Gastroesophageal sphincter (tissue), 4 donors: ENCODE measurements at regions not wholly inside any gene's neighbourhood (a gene's known extent, or its start where the extent isn't known, plus 50 kb on each side); places are given as distances from the start of the nearest gene placed in this dataset.

ENCODE experiments used
- ATAC-seq: fragments of 150-250 bp; one replicate; pipeline ENCODE4 v1.9.1; 2016; ENCODE audit warnings: mild to moderate bottlenecking, moderate library complexity
- H3K27ac ChIP-seq, 4 donors: fragments of 200-600 bp; sonication (generic) in 3 of 4; 1 replicate in 3 of 4; 2 replicates in 1 of 4; pipeline ENCODE4 v1.5.1; 2016 to 2019
- H3K27me3 ChIP-seq: fragments of 200-600 bp; sonication (generic); one replicate; pipeline ENCODE4 v1.5.1; 2019
- H3K36me3 ChIP-seq, 2 donors: fragments of 200-600 bp; sonication (generic); one replicate each; pipeline ENCODE4 v1.5.1; 2019; ENCODE audit warnings: control low read depth in 1 of 2
- H3K4me1 ChIP-seq, 3 donors: fragments of 200-600 bp; sonication (generic); 1 replicate in 2 of 3; 2 replicates in 1 of 3; pipeline ENCODE4 v1.5.1; 2016 to 2019; ENCODE audit warnings: control low read depth in 2 of 3
- H3K4me3 ChIP-seq, 2 donors: fragments of 200-600 bp; sonication (generic); one replicate each; pipeline ENCODE4 v1.5.1; 2019; ENCODE audit warnings: mild to moderate bottlenecking in 1 of 2, moderate library complexity in 1 of 2
- H3K9me3 ChIP-seq, 3 donors: fragments of 200-600 bp; sonication (generic); one replicate each; pipeline ENCODE4 v1.5.1; 2017 to 2019; ENCODE audit warnings: control low read depth in 2 of 3
- EP300 ChIP-seq: sonication (generic); formaldehyde crosslinking; IDR thresholded peaks from one replicate; pipeline ENCODE4 v1.6.1; 2017; ENCODE audit warnings: antibody characterized with exemption, mild to moderate bottlenecking
- POLR2A ChIP-seq, 2 donors: fragments of 450-650 bp; IDR thresholded peaks; one replicate each; pipeline ENCODE4 v1.6.1; 2017; ENCODE audit warnings: antibody characterized with exemption in 2 of 2, mild to moderate bottlenecking in 2 of 2, moderate library complexity in 1 of 2
- POLR2AphosphoS5 ChIP-seq: sonication (generic); formaldehyde crosslinking; IDR thresholded peaks from one replicate; pipeline ENCODE4 v1.6.1; 2017; ENCODE audit warnings: antibody characterized with exemption
- WGBS, 2 donors: methylation state at CpG; one replicate each; pipeline ENCODE4 v1.1.5; 2018; ENCODE audit warnings: low coverage in 1 of 2; 5-methylcytosine and 5-hydroxymethylcytosine counted together
- TF ChIP-seq, protein P1 (sequence below), 4 experiments: fragments of 200-600 bp in 2 of 4; fragments of 450-650 bp in 2 of 4; sonication (generic) in 1 of 4; IDR thresholded peaks; one replicate each; pipeline ENCODE4 v1.5.1; 2017 to 2019; ENCODE audit warnings: antibody characterized with exemption in 4 of 4, mild to moderate bottlenecking in 2 of 4, moderate library complexity in 2 of 4

DNA sequence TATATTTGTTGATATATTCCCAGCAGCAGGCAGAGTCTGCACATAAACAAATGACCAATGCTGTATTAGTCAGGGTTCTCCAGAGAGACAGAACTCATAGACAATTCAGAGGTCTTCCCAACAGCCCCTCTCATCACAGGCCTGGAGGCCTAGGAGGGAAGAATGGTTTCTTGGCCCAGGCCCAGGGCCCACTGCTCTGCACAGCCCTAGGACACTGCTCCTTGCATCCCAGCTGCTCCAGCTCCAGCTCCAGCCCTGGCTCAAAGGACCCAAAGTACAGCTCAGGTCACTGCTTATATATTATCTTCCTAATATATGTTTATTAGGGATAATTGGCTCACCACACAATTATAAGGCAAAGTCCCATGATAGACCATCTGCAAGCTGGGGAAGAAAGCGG lies 749.9 kb downstream of the KCNJ2 start:
- H3K36me3 ChIP-seq = no peaks in the 10 kb centered on the region
- H3K27me3 ChIP-seq = no peaks in the 10 kb centered on the region
- no CpG with 5 or more reads among the region's 1 CpG for WGBS, 2 donors
- TF ChIP-seq EP300 = no peak
- TF ChIP-seq POLR2AphosphoS5 = no peak
- TF ChIP-seq, protein P1, sequence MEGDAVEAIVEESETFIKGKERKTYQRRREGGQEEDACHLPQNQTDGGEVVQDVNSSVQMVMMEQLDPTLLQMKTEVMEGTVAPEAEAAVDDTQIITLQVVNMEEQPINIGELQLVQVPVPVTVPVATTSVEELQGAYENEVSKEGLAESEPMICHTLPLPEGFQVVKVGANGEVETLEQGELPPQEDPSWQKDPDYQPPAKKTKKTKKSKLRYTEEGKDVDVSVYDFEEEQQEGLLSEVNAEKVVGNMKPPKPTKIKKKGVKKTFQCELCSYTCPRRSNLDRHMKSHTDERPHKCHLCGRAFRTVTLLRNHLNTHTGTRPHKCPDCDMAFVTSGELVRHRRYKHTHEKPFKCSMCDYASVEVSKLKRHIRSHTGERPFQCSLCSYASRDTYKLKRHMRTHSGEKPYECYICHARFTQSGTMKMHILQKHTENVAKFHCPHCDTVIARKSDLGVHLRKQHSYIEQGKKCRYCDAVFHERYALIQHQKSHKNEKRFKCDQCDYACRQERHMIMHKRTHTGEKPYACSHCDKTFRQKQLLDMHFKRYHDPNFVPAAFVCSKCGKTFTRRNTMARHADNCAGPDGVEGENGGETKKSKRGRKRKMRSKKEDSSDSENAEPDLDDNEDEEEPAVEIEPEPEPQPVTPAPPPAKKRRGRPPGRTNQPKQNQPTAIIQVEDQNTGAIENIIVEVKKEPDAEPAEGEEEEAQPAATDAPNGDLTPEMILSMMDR (IDR thresholded peaks at IDR 0.05) = no peak
- TF ChIP-seq POLR2A (IDR thresholded peaks at IDR 0.05) = no peak
- peaks cover 0 to 30% (median 0%) of the 10 kb centered on the region in 3 donors for H3K9me3 ChIP-seq
- no peak overlapping the region for H3K4me3 ChIP-seq
- no peak overlapping the region for H3K27ac ChIP-seq
- H3K4me1 ChIP-seq = no peaks in the 10 kb centered on the region
- ATAC-seq = no peak

DNA sequence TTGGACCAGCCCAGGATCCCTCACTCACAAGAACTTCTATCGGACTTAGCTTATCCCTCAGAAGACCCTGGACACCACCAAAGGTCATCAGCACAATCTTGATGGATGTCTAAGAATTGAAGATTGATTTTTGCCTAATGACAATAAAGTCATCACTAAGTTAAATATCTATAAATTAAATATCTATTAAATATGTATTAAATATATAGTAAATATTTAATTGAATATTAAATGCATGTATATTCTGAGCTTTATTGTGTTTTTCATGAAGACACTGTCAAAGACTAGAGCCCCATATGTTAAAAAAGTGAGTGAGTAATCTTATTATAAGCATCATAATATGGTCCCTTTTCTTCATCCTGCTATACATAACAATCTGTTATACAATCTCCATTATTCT lies 751.1 kb downstream of the KCNJ2 start:
- no peak for ATAC-seq
- TF ChIP-seq, protein P1 (IDR thresholded peaks at IDR 0.05) = no peak
- TF ChIP-seq POLR2AphosphoS5 (no peak), POLR2A (IDR thresholded peaks at IDR 0.05) (no peak), EP300 (no peak)
- no peaks in the 10 kb centered on the region for H3K4me1 ChIP-seq
- H3K27me3 ChIP-seq = no peaks in the 10 kb centered on the region
- peaks cover 0 to 30% (median 0%) of the 10 kb centered on the region in 3 donors for H3K9me3 ChIP-seq
- WGBS, 2 donors = 67 to 84% methylated on average over 1 of the region's 1 CpG
- H3K27ac ChIP-seq = no peak overlapping the region
- no peaks in the 10 kb centered on the region for H3K36me3 ChIP-seq
- no peak overlapping the region for H3K4me3 ChIP-seq

DNA sequence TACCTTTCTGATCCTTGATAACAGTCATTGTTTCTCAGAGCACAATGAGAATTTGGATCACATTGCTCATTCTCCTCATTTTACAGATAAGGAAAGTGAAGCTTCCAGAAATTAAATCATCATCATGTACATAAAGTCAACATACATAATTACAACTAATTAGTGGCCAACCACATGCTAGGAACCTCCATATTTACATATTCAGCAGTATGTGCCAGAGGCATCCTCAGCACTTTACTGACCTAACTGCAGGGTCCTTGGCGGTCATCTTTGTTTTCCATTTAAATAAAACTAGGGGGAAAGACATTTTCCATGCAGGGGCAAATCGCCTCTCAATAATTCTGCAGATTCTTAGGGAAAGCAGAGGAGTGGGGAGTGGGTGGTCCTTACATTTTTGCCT lies 752.9 kb downstream of the KCNJ2 start:
- no peak for ATAC-seq
- peaks cover 0 to 16% (median 0%) of the 10 kb centered on the region in 3 donors for H3K9me3 ChIP-seq
- TF ChIP-seq POLR2A (IDR thresholded peaks at IDR 0.05) (no peak), POLR2AphosphoS5 (no peak), EP300 (no peak)
- TF ChIP-seq, protein P1 (IDR thresholded peaks at IDR 0.05) = no peak
- 80 to 100% methylated on average over 1 to 2 of the region's 2 CpGs for WGBS, 2 donors
- H3K27me3 ChIP-seq = no peaks in the 10 kb centered on the region
- H3K27ac ChIP-seq = no peak overlapping the region
- H3K36me3 ChIP-seq = no peaks in the 10 kb centered on the region
- H3K4me3 ChIP-seq = no peak overlapping the region
- no peaks in the 10 kb centered on the region for H3K4me1 ChIP-seq

DNA sequence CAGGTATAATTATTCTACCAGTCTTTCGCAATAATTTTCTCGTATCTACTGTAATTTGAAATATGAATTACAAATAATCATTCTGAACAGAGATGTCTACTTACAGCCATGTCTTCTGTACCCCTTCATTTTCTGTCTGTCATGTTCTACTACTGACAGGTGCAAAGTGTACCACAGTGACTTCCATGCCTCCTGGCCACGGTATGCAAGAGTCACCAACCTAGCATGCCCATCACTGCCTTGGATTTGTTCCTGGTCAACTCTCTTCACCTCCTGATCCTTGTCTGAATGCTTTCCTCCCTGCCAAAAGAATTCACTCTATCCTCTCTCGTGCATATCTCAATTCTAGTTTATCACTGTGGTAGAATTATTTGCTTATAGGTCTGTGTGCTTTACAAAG lies 755.4 kb downstream of the KCNJ2 start:
- TF ChIP-seq, protein P1 (IDR thresholded peaks at IDR 0.05) = no peak
- TF ChIP-seq EP300 (no peak), POLR2A (IDR thresholded peaks at IDR 0.05) (no peak), POLR2AphosphoS5 (no peak)
- Histone ChIP-seq H3K9me3 (no peaks in the 10 kb centered on the region), H3K4me1 (no peaks in the 10 kb centered on the region), H3K36me3 (no peaks in the 10 kb centered on the region), H3K4me3 (no peak overlapping the region), H3K27ac (no peak overlapping the region), H3K27me3 (no peaks in the 10 kb centered on the region)
- 81 to 89% methylated on average over 4 of the region's 4 CpGs for WGBS, 2 donors
- ATAC-seq = no peak

DNA sequence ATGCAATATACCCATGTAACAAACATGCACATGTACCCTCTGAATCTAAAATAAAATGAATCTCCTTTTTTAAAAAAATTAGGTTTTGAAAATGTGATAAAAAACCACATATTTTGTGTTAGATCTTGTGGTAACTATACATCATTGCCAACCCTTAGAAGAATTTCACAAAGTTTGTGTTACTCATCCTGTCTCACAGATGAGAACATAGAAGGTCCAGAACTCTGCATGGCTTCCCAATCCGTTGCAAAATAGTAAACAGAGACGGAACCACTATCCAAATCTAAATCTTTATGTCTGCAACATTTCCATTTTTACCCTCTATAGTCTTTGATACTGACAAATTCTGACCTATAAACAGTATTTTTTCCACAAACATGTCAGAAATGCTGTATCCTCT lies 759.9 kb downstream of the KCNJ2 start:
- Histone ChIP-seq H3K4me3 (no peak overlapping the region), H3K27me3 (no peaks in the 10 kb centered on the region), H3K36me3 (no peaks in the 10 kb centered on the region), H3K9me3 (no peaks in the 10 kb centered on the region), H3K27ac (no peak overlapping the region), H3K4me1 (no peaks in the 10 kb centered on the region)
- WGBS, 2 donors = 63 to 77% methylated on average over 2 of the region's 2 CpGs
- no peak for ATAC-seq
- TF ChIP-seq POLR2AphosphoS5 (no peak), POLR2A (IDR thresholded peaks at IDR 0.05) (no peak), EP300 (no peak)
- TF ChIP-seq, protein P1 (IDR thresholded peaks at IDR 0.05) = no peak
